ENCODE measurements at regions not wholly inside any gene's neighbourhood (a gene's known extent, or its start where the extent isn't known, plus 50 kb on each side); places are given as distances from the start of the nearest gene placed in this dataset.

GRCh38 chr5:158606233-158606632 lies 493.5 kb downstream of the EBF1 start:
- DNase-seq (ENCODE audit: low spot score in 2 of 2), result no peak
- WGBS, result 77% methylated on average over 3 of the region's 3 CpGs
- no peak overlapping the region for H3K27ac ChIP-seq
- no peaks in the 10 kb centered on the region for H3K27me3 ChIP-seq
- no peak overlapping the region for H3K4me3 ChIP-seq
- TF ChIP-seq POLR2AphosphoS5 (IDR thresholded peaks at IDR 0.05) (no peak), POLR2A (IDR thresholded peaks at IDR 0.05) (no peak), EP300 (IDR thresholded peaks at IDR 0.05) (no peak), CTCF (IDR thresholded peaks at IDR 0.05) (no peak)
- no peaks in the 10 kb centered on the region for H3K9me3 ChIP-seq
- H3K4me1 ChIP-seq, result no peaks in the 10 kb centered on the region
- no peaks in the 10 kb centered on the region for H3K36me3 ChIP-seq

GRCh38 chr5:158602981-158603380 lies 496.7 kb downstream of the EBF1 start:
- TF ChIP-seq CTCF (IDR thresholded peaks at IDR 0.05) (no peak), EP300 (IDR thresholded peaks at IDR 0.05) (no peak), POLR2AphosphoS5 (IDR thresholded peaks at IDR 0.05) (no peak), POLR2A (IDR thresholded peaks at IDR 0.05) (no peak)
- H3K27ac ChIP-seq, result no peak overlapping the region
- DNase-seq (ENCODE audit: low spot score in 2 of 2), result no peak
- H3K27me3 ChIP-seq, result no peaks in the 10 kb centered on the region
- H3K36me3 ChIP-seq, result no peaks in the 10 kb centered on the region
- WGBS, result 96% methylated on average over 4 of the region's 4 CpGs
- H3K9me3 ChIP-seq, result no peaks in the 10 kb centered on the region
- no peaks in the 10 kb centered on the region for H3K4me1 ChIP-seq
- no peak overlapping the region for H3K4me3 ChIP-seq

- H3K27me3 ChIP-seq, result no peaks in the 10 kb centered on the region
- H3K36me3 ChIP-seq, result no peaks in the 10 kb centered on the region
- H3K4me1 ChIP-seq, result no peaks in the 10 kb centered on the region
- DNase-seq (ENCODE audit: low spot score in 2 of 2), result no peak
- WGBS, result 95% methylated on average over 3 of the region's 3 CpGs
- no peaks in the 10 kb centered on the region for H3K9me3 ChIP-seq
- no peak overlapping the region for H3K27ac ChIP-seq
- H3K4me3 ChIP-seq, result no peak overlapping the region
- TF ChIP-seq CTCF (IDR thresholded peaks at IDR 0.05), result no peak
- TF ChIP-seq EP300 (IDR thresholded peaks at IDR 0.05), result no peak
- TF ChIP-seq POLR2AphosphoS5 (IDR thresholded peaks at IDR 0.05), result no peak
- TF ChIP-seq POLR2A (IDR thresholded peaks at IDR 0.05), result no peak
These were observed 498.6 kb downstream of the EBF1 start for GRCh38 chr5:158601118-158601517.

GRCh38 chr5:158600679-158601078 lies 499.0 kb downstream of the EBF1 start:
- WGBS, result 72% methylated on average over 3 of the region's 3 CpGs

GRCh38 chr5:158599157-158599556 lies 500.6 kb downstream of the EBF1 start:
- Histone ChIP-seq H3K4me1 (no peaks in the 10 kb centered on the region), H3K27ac (no peak overlapping the region), H3K9me3 (no peaks in the 10 kb centered on the region), H3K4me3 (no peak overlapping the region), H3K27me3 (no peaks in the 10 kb centered on the region), H3K36me3 (no peaks in the 10 kb centered on the region)
- no peak for TF ChIP-seq CTCF (IDR thresholded peaks at IDR 0.05)
- no peak for TF ChIP-seq POLR2A (IDR thresholded peaks at IDR 0.05)
- TF ChIP-seq POLR2AphosphoS5 (IDR thresholded peaks at IDR 0.05), result no peak
- no peak for TF ChIP-seq EP300 (IDR thresholded peaks at IDR 0.05)
- DNase-seq (ENCODE audit: low spot score in 2 of 2), result no peak
- WGBS, result 77% methylated on average over 2 of the region's 2 CpGs

More at GRCh38 chr5:158600679-158601078, 499.0 kb downstream of the EBF1 start:
- Histone ChIP-seq H3K27ac (no peak overlapping the region), H3K4me3 (no peak overlapping the region), H3K36me3 (no peaks in the 10 kb centered on the region), H3K9me3 (no peaks in the 10 kb centered on the region), H3K4me1 (no peaks in the 10 kb centered on the region), H3K27me3 (no peaks in the 10 kb centered on the region)
- TF ChIP-seq CTCF (IDR thresholded peaks at IDR 0.05) (no peak), POLR2AphosphoS5 (IDR thresholded peaks at IDR 0.05) (no peak), EP300 (IDR thresholded peaks at IDR 0.05) (no peak), POLR2A (IDR thresholded peaks at IDR 0.05) (no peak)
- no peak for DNase-seq (ENCODE audit: low spot score in 2 of 2)
